HepG2 (cell line): ENCODE measurements at regions not wholly inside any gene's neighbourhood (a gene's known extent, or its start where the extent isn't known, plus 50 kb on each side); places are given as distances from the start of the nearest gene placed in this dataset.

ENCODE experiments used
- DMAP1 ChIP-seq: IDR thresholded peaks from 2 replicates; pipeline ENCODE4 v1.6.1; 2016
- FOXA1 ChIP-seq, 2 experiments: fragments of 450-650 bp in 1 of 2; sonication (generic) in 1 of 2; formaldehyde crosslinking in 1 of 2; IDR thresholded peaks; 2 replicates each; pipeline versions ENCODE4 v1.4.0 to v1.6.1; 2016 to 2020; ENCODE audit warnings: missing genetic modification reagents in 1 of 2
- GMEB2 ChIP-seq: IDR thresholded peaks from 2 replicates; pipeline ENCODE4 v1.6.1; 2016; ENCODE audit warnings: missing biosample characterization, missing genetic modification reagents, low read depth
- GPN1 ChIP-seq: sonication (generic); formaldehyde crosslinking; IDR thresholded peaks from 2 replicates; pipeline ENCODE4 v1.5.1; 2020; ENCODE audit warnings: missing genetic modification reagents, borderline replicate concordance
- IRX3 ChIP-seq: sonication (generic); formaldehyde crosslinking; IDR thresholded peaks from 2 replicates; pipeline ENCODE4 v1.8.1; 2023; ENCODE audit warnings: mild to moderate bottlenecking, low read depth, missing genetic modification reagents, borderline replicate concordance
- JARID2 ChIP-seq: sonication (generic); formaldehyde crosslinking; IDR thresholded peaks from 2 replicates; pipeline ENCODE4 v1.8.1; 2023; ENCODE audit warnings: missing genetic modification reagents, inconsistent platforms; ENCODE audit not compliant: insufficient replicate concordance
- KDM4B ChIP-seq: sonication (generic); formaldehyde crosslinking; IDR thresholded peaks from 2 replicates; pipeline ENCODE4 v1.4.0; 2020; ENCODE audit warnings: missing genetic modification reagents
- MBD4 ChIP-seq: IDR thresholded peaks from 2 replicates; pipeline ENCODE4 v1.6.1; 2012; ENCODE audit warnings: low read length, inconsistent platforms, borderline replicate concordance
- NBN ChIP-seq: fragments of 450-650 bp; conservative IDR thresholded peaks from 2 replicates; pipeline ENCODE4 v1.6.1; 2017
- PITX1 ChIP-seq: sonication (generic); formaldehyde crosslinking; IDR thresholded peaks from 2 replicates; pipeline ENCODE4 v1.5.1; 2020; ENCODE audit warnings: mild to moderate bottlenecking, missing genetic modification reagents
- POGK ChIP-seq: sonication (generic); formaldehyde crosslinking; conservative IDR thresholded peaks from 2 replicates; pipeline ENCODE4 v1.8.0; 2022; ENCODE audit warnings: mild to moderate bottlenecking, moderate library complexity, missing genetic modification reagents
- POLR2A ChIP-seq, 2 experiments: IDR thresholded peaks; 2 replicates each; pipeline ENCODE4 v1.6.1; 2011; ENCODE audit warnings: low read depth in 2 of 2, low read length in 2 of 2, mild to moderate bottlenecking in 1 of 2, moderate library complexity in 1 of 2; ENCODE audit not compliant: insufficient read depth in 1 of 2
- REL ChIP-seq: sonication (generic); formaldehyde crosslinking; conservative IDR thresholded peaks from 2 replicates; pipeline ENCODE4 v1.8.0; 2022; ENCODE audit warnings: mild to moderate bottlenecking, missing genetic modification reagents, moderate library complexity
- SIN3A ChIP-seq: IDR thresholded peaks from 2 replicates; pipeline ENCODE4 v1.6.1; 2011; ENCODE audit warnings: low read depth, mild to moderate bottlenecking, control low read depth, low read length, borderline replicate concordance
- SIN3B ChIP-seq: fragments of 150-350 bp; IDR thresholded peaks from 2 replicates; pipeline ENCODE4 v1.6.1; 2014; ENCODE audit warnings: low read length
- ZC3H4 ChIP-seq: sonication (generic); formaldehyde crosslinking; IDR thresholded peaks from 2 replicates; pipeline ENCODE4 v1.4.0; 2020; ENCODE audit warnings: missing genetic modification reagents, borderline replicate concordance
- ZNF225 ChIP-seq: sonication (generic); formaldehyde crosslinking; IDR thresholded peaks from 2 replicates; pipeline ENCODE4 v1.4.0; 2020; ENCODE audit warnings: mild to moderate bottlenecking, missing genetic modification reagents
- ZNF318 ChIP-seq: sonication (generic); formaldehyde crosslinking; IDR thresholded peaks from 2 replicates; pipeline ENCODE4 v1.4.0; 2020; ENCODE audit warnings: mild to moderate bottlenecking, missing genetic modification reagents
- ZNF75D ChIP-seq: sonication (generic); formaldehyde crosslinking; IDR thresholded peaks from 2 replicates; pipeline ENCODE4 v1.8.1; 2023; ENCODE audit warnings: missing genetic modification reagents, mild to moderate bottlenecking, borderline replicate concordance
- ZNF761 ChIP-seq: sonication (generic); formaldehyde crosslinking; conservative IDR thresholded peaks from 2 replicates; pipeline ENCODE4 v1.4.0; 2020; ENCODE audit warnings: mild to moderate bottlenecking, missing genetic modification reagents

GRCh38 chr2:8627692-8628085 is 54.2 kb upstream of the ID2 start (continued):
- TF ChIP-seq NBN (no peak), ZNF225 (CRISPR knock-in tag) (no peak), PITX1 (CRISPR knock-in tag) (0 out of 2 replicates have a peak, but pooled peaks have one; percentile 12), MBD4 (no peak), KDM4B (CRISPR knock-in tag) (no peak), ZNF75D (CRISPR knock-in tag) (no peak), POLR2A (IDR thresholded peaks at IDR 0.05; ENCODE audit: insufficient read depth in 1 of 2, low read depth in 2 of 2, low read length in 2 of 2) (peak in 1 of 2 experiments; percentile 39; a peak in 1 of 4 replicates), POGK (CRISPR knock-in tag) (0 out of 2 replicates have a peak, but pooled peaks have one; percentile 29), ZNF761 (no peak), GPN1 (CRISPR knock-in tag) (no peak), JARID2 (CRISPR knock-in tag) (no peak), GMEB2 (CRISPR knock-in tag) (no peak), FOXA1 (IDR thresholded peaks at IDR 0.05) (no peak), FOXA1 (CRISPR knock-in tag; IDR thresholded peaks at IDR 0.05) (peak; percentile 39; the same call in 1 of the 2 replicates), SIN3B (no peak), ZNF318 (no peak), ZC3H4 (CRISPR knock-in tag) (no peak), IRX3 (CRISPR knock-in tag) (no peak), REL (no peak), DMAP1 (CRISPR knock-in tag) (peak; percentile 65; the same call in 1 of the 2 replicates), SIN3A (0 out of 2 replicates have a peak, but pooled peaks have one; percentile 57)
